K562 (cell line): ENCODE measurements at regions not wholly inside any gene's neighbourhood (a gene's known extent, or its start where the extent isn't known, plus 50 kb on each side); places are given as distances from the start of the nearest gene placed in this dataset.

Experiments
- ATAC-seq: fragments of 200-7000 bp; cut with Tn5 transposase; 3 replicates; pipeline ENCODE4 v1.9.1; 2020; ENCODE audit warnings: moderate library complexity
- BruUV-seq: library from RNA; stranded (reverse); fragments of 400-500 nt; replicated peaks from 2 replicates; lab custom pipeline; 2021; lab: Mats Ljungman, UMichigan
- CTCF ChIA-PET: fragments of 300-600 bp; formaldehyde crosslinking; extraction: SDS; loops from one replicate; lab custom pipeline; 2021; ENCODE audit warnings: low intra/inter-chr PET ratio; lab: Yijun Ruan, JAX
- POLR2A ChIA-PET: fragments of 300-600, 350-650 bp; sonication (Branson Sonifier 250); formaldehyde crosslinking; extraction: SDS; loops from one replicate; lab custom pipeline; 2021; ENCODE audit warnings: antibody characterized with exemption, inconsistent platforms; lab: Yijun Ruan, JAX
- DNase-seq, 4 experiments: peaks; one replicate each; pipeline versions ENCODE4 v3.0.0 to v3.0.0-alpha.2; 2011 to 2018; ENCODE audit warnings: low spot score in 3 of 4, mixed read lengths in 3 of 4; ENCODE audit errors: extremely low read depth in 1 of 4
- FAIRE-seq: peaks from 2 replicates; lab custom pipeline; 2011; peaks lifted over from hg19 to GRCh38; lab: Jason Lieb, UNC
- H2AFZ ChIP-seq: 2 replicates; pipeline ENCODE4 v1.6.0; 2011; ENCODE audit warnings: low read depth, low read length, control low read depth, inconsistent platforms
- H3K27ac ChIP-seq: fragments of 200-600 bp; 3 replicates; pipeline ENCODE4 v1.8.0; 2011; ENCODE audit warnings: low read depth, mild to moderate bottlenecking, control low read depth, inconsistent platforms, low read length, moderate library complexity, mixed read lengths; ENCODE audit errors: extremely low read depth
- H3K27me3 ChIP-seq, 2 experiments: fragments of 300-600 bp in 1 of 2; 2 replicates in 1 of 2; 3 replicates in 1 of 2; pipeline versions ENCODE4 v1.6.0 to v1.8.0; 2011; ENCODE audit warnings: inconsistent platforms in 2 of 2, low read length in 2 of 2, mild to moderate bottlenecking in 1 of 2, mixed read lengths in 1 of 2, moderate library complexity in 1 of 2; ENCODE audit not compliant: control insufficient read depth in 2 of 2, insufficient read depth in 2 of 2
- H3K36me3 ChIP-seq: fragments of 300-600 bp; 3 replicates; pipeline ENCODE4 v1.8.0; 2011; ENCODE audit warnings: mild to moderate bottlenecking, low read length, inconsistent platforms; ENCODE audit not compliant: control insufficient read depth, insufficient read depth
- H3K4me1 ChIP-seq, 2 experiments: fragments of 200-600 bp in 1 of 2; replicated peaks in 1 of 2; 2 replicates in 1 of 2; 3 replicates in 1 of 2; pipeline versions ENCODE4 v1.5.1 to v1.8.0; 2011; ENCODE audit warnings: inconsistent platforms in 2 of 2, low read length in 2 of 2, mild to moderate bottlenecking in 1 of 2, mixed read lengths in 1 of 2, moderate library complexity in 1 of 2; ENCODE audit not compliant: control insufficient read depth in 2 of 2, insufficient read depth in 2 of 2
- H3K4me2 ChIP-seq: 2 replicates; pipeline ENCODE4 v1.6.1; 2011; ENCODE audit warnings: low read length, control low read depth, inconsistent platforms, mixed read lengths; ENCODE audit not compliant: insufficient read depth
- H3K4me3 ChIP-seq: fragments of 200-600 bp; sonication (generic), shearing (Covaris generic); 2 replicates; pipeline ENCODE4 v1.5.1; 2016; ENCODE audit warnings: control low read depth, inconsistent platforms
- H3K79me2 ChIP-seq: fragments of 200-600 bp; 3 replicates; pipeline ENCODE4 v1.8.0; 2011; ENCODE audit warnings: low read length, inconsistent platforms; ENCODE audit not compliant: control insufficient read depth, insufficient read depth
- H3K9ac ChIP-seq, 2 experiments: 2 replicates each; pipeline versions ENCODE4 v1.6.0 to v1.6.1; 2011; ENCODE audit warnings: low read depth in 2 of 2, low read length in 2 of 2, control low read depth in 1 of 2, inconsistent platforms in 1 of 2, mild to moderate bottlenecking in 1 of 2, mixed read lengths in 1 of 2; ENCODE audit not compliant: insufficient read depth in 1 of 2
- H3K9me1 ChIP-seq: one replicate; pipeline ENCODE4 v1.6.0; 2011; ENCODE audit warnings: inconsistent platforms, mild to moderate bottlenecking, low read length, moderate library complexity; ENCODE audit not compliant: control insufficient read depth, insufficient read depth
- H3K9me3 ChIP-seq: replicated peaks from 2 replicates; pipeline ENCODE4 v1.5.1; 2011; ENCODE audit warnings: low read depth, low read length, inconsistent platforms; ENCODE audit not compliant: control insufficient read depth, insufficient read depth
- H4K20me1 ChIP-seq: replicated peaks from 2 replicates; pipeline ENCODE4 v1.6.1; 2011; ENCODE audit warnings: low read length, inconsistent platforms, mixed read lengths; ENCODE audit not compliant: control insufficient read depth, insufficient read depth
- ASH1L ChIP-seq: fragments of 450-650 bp; IDR thresholded peaks from 2 replicates; pipeline ENCODE4 v1.6.1; 2018; ENCODE audit warnings: borderline replicate concordance, mild to moderate bottlenecking, low read depth; ENCODE audit not compliant: partially characterized antibody
- BRCA1 ChIP-seq, 2 experiments: fragments of 450-650 bp in 1 of 2; sonication (generic) in 1 of 2; formaldehyde crosslinking in 1 of 2; IDR thresholded peaks; 2 replicates each; pipeline versions ENCODE4 v1.5.0 to v1.6.1; 2017 to 2020; ENCODE audit warnings: mild to moderate bottlenecking in 1 of 2, missing genetic modification reagents in 1 of 2
- CBX1 ChIP-seq: sonication (generic); IDR thresholded peaks from 2 replicates; pipeline ENCODE4 v1.6.1; 2016; ENCODE audit warnings: antibody characterized with exemption, low read depth, mild to moderate bottlenecking
- FOXA1 ChIP-seq: fragments of 450-650 bp; IDR thresholded peaks from 2 replicates; pipeline ENCODE4 v1.6.1; 2016; ENCODE audit warnings: mild to moderate bottlenecking, borderline replicate concordance
- GATAD2B ChIP-seq: fragments of 450-650 bp; IDR thresholded peaks from 2 replicates; pipeline ENCODE4 v1.6.1; 2017; ENCODE audit warnings: mild to moderate bottlenecking, borderline replicate concordance
- MAZ ChIP-seq, 2 experiments: fragments of 450-650 bp in 1 of 2; sonication (generic) in 1 of 2; formaldehyde crosslinking; IDR thresholded peaks in 1 of 2; conservative IDR thresholded peaks in 1 of 2; 2 replicates each; pipeline versions ENCODE4 v1.4.0 to v1.5.0; 2020; ENCODE audit warnings: mild to moderate bottlenecking in 1 of 2, missing genetic modification reagents in 1 of 2
- MEF2A ChIP-seq: IDR thresholded peaks from 2 replicates; pipeline ENCODE4 v1.6.1; 2011; ENCODE audit warnings: low read depth, mild to moderate bottlenecking, low read length, moderate library complexity; ENCODE audit not compliant: control insufficient read depth
- MIER1 ChIP-seq: fragments of 450-650 bp; IDR thresholded peaks from 2 replicates; pipeline ENCODE4 v1.6.1; 2016; ENCODE audit warnings: antibody characterized with exemption, mild to moderate bottlenecking, low read depth
- MITF ChIP-seq: IDR thresholded peaks from 2 replicates; pipeline ENCODE4 v1.6.1; 2014; ENCODE audit warnings: antibody characterized with exemption
- NBN ChIP-seq: fragments of 450-650 bp; IDR thresholded peaks from 2 replicates; pipeline ENCODE4 v1.6.1; 2016; ENCODE audit warnings: low read depth, mild to moderate bottlenecking
- NR2F6 ChIP-seq: fragments of 450-650 bp; formaldehyde crosslinking; IDR thresholded peaks from 2 replicates; pipeline ENCODE4 v1.4.0; 2020; ENCODE audit warnings: mild to moderate bottlenecking
- RBM25 ChIP-seq: fragments of 200-400 bp; formaldehyde crosslinking; IDR thresholded peaks from 2 replicates; pipeline ENCODE4 v1.6.1; 2018; ENCODE audit warnings: low read length, low read depth, moderate library complexity; ENCODE audit not compliant: severe bottlenecking
- SMAD1 ChIP-seq: fragments of 150-350 bp; IDR thresholded peaks from 2 replicates; pipeline ENCODE4 v1.6.1; 2014; ENCODE audit warnings: low read length, low read depth; ENCODE audit not compliant: partially characterized antibody
- TEAD4 ChIP-seq, 2 experiments: sonication (generic) in 1 of 2; formaldehyde crosslinking in 1 of 2; IDR thresholded peaks; 2 replicates each; pipeline versions ENCODE4 v1.6.1 to v1.8.0; 2012 to 2022; ENCODE audit warnings: borderline replicate concordance in 1 of 2, inconsistent platforms in 1 of 2, low read length in 1 of 2, mild to moderate bottlenecking in 1 of 2, missing genetic modification reagents in 1 of 2
- ZFP1 ChIP-seq: fragments of 450-650 bp; formaldehyde crosslinking; IDR thresholded peaks from 2 replicates; pipeline ENCODE4 v1.4.0; 2020; ENCODE audit warnings: mild to moderate bottlenecking, mixed read lengths
- ZNF830 ChIP-seq: fragments of 250-450 bp; sonication (Bioruptor Pico); IDR thresholded peaks from 2 replicates; pipeline ENCODE4 v1.5.0; 2021; ENCODE audit warnings: mild to moderate bottlenecking
- WGBS: fragments of 100-300 bp; shearing (Covaris generic); methylation state at CpG from one replicate; pipeline ENCODE4 v1.1.6; 2016; ENCODE audit warnings: low coverage, mixed read lengths; ENCODE audit not compliant: insufficient coverage; ENCODE audit errors: missing lambda C conversion rate; 5-methylcytosine and 5-hydroxymethylcytosine counted together
- in situ Hi-C: fragments of 300-500 bp; cut with MboI; formaldehyde crosslinking; loops from 4 replicates; pipeline ENCODE4 v1.15.0; 2018; ENCODE audit warnings: inconsistent platforms, mixed read lengths
- intact Hi-C: fragments of 100-400 bp; cut with micrococcal nuclease; formaldehyde crosslinking; loops from 2 replicates; pipeline ENCODE4 v1.14.2; 2022
- TF ChIP-seq, protein P1 (sequence below): sonication (generic); formaldehyde crosslinking; IDR thresholded peaks from 2 replicates; pipeline ENCODE4 v1.8.0; 2023; ENCODE audit warnings: mild to moderate bottlenecking, missing genetic modification reagents

GRCh38 chr1:244128591-244129383 lies 77.7 kb downstream of the ZBTB18 start:
- under 1% methylated on average over 6 of the region's 6 CpGs for WGBS
- in situ Hi-C loops, result no loop called here

DNA sequence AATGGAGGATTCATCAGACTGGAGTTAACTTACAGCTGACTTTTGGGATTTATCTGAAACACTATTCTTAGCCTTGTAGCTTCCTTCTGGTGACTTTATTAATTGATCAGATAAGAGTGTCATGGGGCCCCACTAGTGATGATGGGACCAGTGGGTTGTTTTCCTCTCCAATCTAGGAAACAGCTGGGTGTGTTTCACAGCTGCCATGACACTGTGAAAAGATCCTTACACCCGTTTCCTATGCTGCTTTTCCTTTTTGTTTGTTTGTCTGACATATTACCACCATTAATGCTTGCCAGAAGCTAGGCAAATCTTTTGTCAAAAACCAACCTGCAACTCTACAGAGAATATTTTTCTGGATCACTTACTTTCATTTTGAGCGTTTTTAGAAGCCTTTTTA lies 86.2 kb downstream of the ZBTB18 start:
- intact Hi-C loops, result loop anchor here (10.0 kb wide), 1 partner anchor 372 kb away; no protein-coding TSS in a partner anchor
- Histone ChIP-seq H3K9me1 (no peaks in the 10 kb centered on the region), H2AFZ (no peak overlapping the region), H3K4me3 (no peak overlapping the region), H3K4me1 (no peaks in the 10 kb centered on the region), H3K36me3 (no peaks in the 10 kb centered on the region), H3K27me3 (peaks cover 13 to 21% of the 10 kb centered on the region in 2 experiments), H3K27ac (no peak overlapping the region), H3K4me2 (no peak overlapping the region), H3K9me3 (no peaks in the 10 kb centered on the region), H3K79me2 (no peaks in the 10 kb centered on the region), H4K20me1 (no peaks in the 10 kb centered on the region), H3K9ac (no peak overlapping the region)
- BruUV-seq, result no TSS peak
- ChIA-PET CTCF (no interaction called here), POLR2A (no interaction called here)
- WGBS, result 0% methylated on average over 2 of the region's 2 CpGs
- in situ Hi-C loops, result no loop called here
- DNase-seq, result no peak
- no peak for ATAC-seq
- FAIRE-seq, result no peak
- TF ChIP-seq MITF, result no peak
- TF ChIP-seq, protein P1, sequence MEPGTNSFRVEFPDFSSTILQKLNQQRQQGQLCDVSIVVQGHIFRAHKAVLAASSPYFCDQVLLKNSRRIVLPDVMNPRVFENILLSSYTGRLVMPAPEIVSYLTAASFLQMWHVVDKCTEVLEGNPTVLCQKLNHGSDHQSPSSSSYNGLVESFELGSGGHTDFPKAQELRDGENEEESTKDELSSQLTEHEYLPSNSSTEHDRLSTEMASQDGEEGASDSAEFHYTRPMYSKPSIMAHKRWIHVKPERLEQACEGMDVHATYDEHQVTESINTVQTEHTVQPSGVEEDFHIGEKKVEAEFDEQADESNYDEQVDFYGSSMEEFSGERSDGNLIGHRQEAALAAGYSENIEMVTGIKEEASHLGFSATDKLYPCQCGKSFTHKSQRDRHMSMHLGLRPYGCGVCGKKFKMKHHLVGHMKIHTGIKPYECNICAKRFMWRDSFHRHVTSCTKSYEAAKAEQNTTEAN (CRISPR knock-in tag), result no peak
- no peak for TF ChIP-seq GATAD2B
- no peak for TF ChIP-seq MIER1
- TF ChIP-seq BRCA1 (IDR thresholded peaks at IDR 0.05), result no peak
- no peak for TF ChIP-seq BRCA1 (CRISPR knock-in tag; IDR thresholded peaks at IDR 0.05)
- TF ChIP-seq NR2F6, result no peak
- TF ChIP-seq CBX1, result no peak
- TF ChIP-seq MAZ (CRISPR knock-in tag; conservative IDR thresholded peaks at IDR 0.05 in 1 of 2, IDR thresholded peaks at IDR 0.05 in 1 of 2), result no peak

More at GRCh38 chr1:244128591-244129383, 77.7 kb downstream of the ZBTB18 start:
- H3K36me3 ChIP-seq, result no peaks in the 10 kb centered on the region
- no peaks in the 10 kb centered on the region for H3K79me2 ChIP-seq
- intact Hi-C loops, result no loop called here
- no peak for TF ChIP-seq ASH1L
- TF ChIP-seq SMAD1, result no peak
- TF ChIP-seq MEF2A, result no peak
- no peak for TF ChIP-seq FOXA1
- TF ChIP-seq RBM25, result no peak
- no peak for TF ChIP-seq ZFP1 (CRISPR knock-in tag)
- no peak for TF ChIP-seq NBN
- no peak for TF ChIP-seq ZNF830 (CRISPR knock-in tag)
- TF ChIP-seq TEAD4 (IDR thresholded peaks at IDR 0.05; ENCODE audit: low read length), result no peak
- no peak for TF ChIP-seq TEAD4 (CRISPR knock-in tag; IDR thresholded peaks at IDR 0.05; ENCODE audit: borderline replicate concordance)
- FAIRE-seq (no peak), ATAC-seq (no peak), DNase-seq (no peak)
- H3K27ac ChIP-seq, result no peak overlapping the region
- BruUV-seq, result no TSS peak
- no peak overlapping the region for H3K9ac ChIP-seq
- CTCF ChIA-PET, result no interaction called here
- H3K27me3 ChIP-seq, result peaks cover 0 to 12% of the 10 kb centered on the region in 2 experiments; a peak in 3 of 5 replicates
- no peak overlapping the region for H2AFZ ChIP-seq
- POLR2A ChIA-PET, result interaction anchor here (0.6 kb wide), 1 partner anchor 769 kb away, joined by 3 read pairs; no protein-coding TSS in a partner anchor
- no peak overlapping the region for H3K4me3 ChIP-seq
- H3K4me2 ChIP-seq, result no peak overlapping the region
- H3K9me1 ChIP-seq, result no peaks in the 10 kb centered on the region
- no peaks in the 10 kb centered on the region for H3K4me1 ChIP-seq
- no peaks in the 10 kb centered on the region for H3K9me3 ChIP-seq
- no peaks in the 10 kb centered on the region for H4K20me1 ChIP-seq
